GM12865 (cell line): ENCODE measurements at regions not wholly inside any gene's neighbourhood (a gene's known extent, or its start where the extent isn't known, plus 50 kb on each side); places are given as distances from the start of the nearest gene placed in this dataset.

Experiments
- DNase-seq: peaks from one replicate; pipeline ENCODE4 v3.0.0; 2010; ENCODE audit warnings: low read depth
- H3K4me3 ChIP-seq: 2 replicates; pipeline ENCODE4 v1.5.1; 2011; ENCODE audit warnings: mild to moderate bottlenecking, low read depth, low read length, control low read depth
- TF ChIP-seq, protein P1 (sequence below): IDR thresholded peaks from 2 replicates; pipeline ENCODE4 v1.5.1; 2011; ENCODE audit warnings: low read length, control low read depth, low read depth, inconsistent platforms; ENCODE audit not compliant: insufficient read depth; ENCODE audit errors: missing control alignments

DNA sequence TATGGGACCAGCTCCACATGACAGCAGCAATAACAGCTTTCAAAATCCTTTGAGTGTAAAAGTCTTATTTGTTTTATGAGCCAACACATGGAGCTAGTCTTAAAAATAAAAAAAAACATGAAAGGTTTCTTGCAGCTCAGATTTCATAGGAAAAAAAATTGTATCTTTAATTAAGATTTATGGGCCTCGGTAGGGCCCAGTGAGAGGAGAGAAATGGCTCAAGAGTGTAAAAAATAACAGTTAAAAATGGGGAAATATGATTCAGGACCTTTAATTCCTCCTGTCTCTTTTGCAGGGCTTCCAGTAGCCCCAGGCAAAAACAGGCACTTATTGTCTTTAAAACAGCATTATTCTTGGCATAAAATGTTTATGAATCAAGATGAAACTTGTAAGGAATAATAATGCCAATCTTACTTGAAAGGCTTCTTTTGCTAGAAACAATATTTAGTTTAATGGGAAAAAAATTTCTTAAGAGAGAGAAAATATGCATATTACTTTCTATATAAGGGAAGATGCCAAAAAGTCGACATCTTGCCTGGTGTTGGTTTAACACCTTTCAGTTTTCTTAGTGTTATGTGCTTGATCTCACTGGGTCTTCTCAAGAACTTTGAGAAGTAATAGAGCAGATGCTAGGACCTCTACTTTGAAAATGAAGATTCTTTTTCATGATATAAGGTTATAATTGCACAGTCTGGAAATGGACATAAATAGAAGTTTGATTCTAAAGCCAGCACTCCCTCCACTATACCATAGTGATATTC, 71.3 kb upstream of the SETBP1 start:
- H3K4me3 ChIP-seq, result no peak overlapping the region
- no peak for DNase-seq
- TF ChIP-seq, protein P1, sequence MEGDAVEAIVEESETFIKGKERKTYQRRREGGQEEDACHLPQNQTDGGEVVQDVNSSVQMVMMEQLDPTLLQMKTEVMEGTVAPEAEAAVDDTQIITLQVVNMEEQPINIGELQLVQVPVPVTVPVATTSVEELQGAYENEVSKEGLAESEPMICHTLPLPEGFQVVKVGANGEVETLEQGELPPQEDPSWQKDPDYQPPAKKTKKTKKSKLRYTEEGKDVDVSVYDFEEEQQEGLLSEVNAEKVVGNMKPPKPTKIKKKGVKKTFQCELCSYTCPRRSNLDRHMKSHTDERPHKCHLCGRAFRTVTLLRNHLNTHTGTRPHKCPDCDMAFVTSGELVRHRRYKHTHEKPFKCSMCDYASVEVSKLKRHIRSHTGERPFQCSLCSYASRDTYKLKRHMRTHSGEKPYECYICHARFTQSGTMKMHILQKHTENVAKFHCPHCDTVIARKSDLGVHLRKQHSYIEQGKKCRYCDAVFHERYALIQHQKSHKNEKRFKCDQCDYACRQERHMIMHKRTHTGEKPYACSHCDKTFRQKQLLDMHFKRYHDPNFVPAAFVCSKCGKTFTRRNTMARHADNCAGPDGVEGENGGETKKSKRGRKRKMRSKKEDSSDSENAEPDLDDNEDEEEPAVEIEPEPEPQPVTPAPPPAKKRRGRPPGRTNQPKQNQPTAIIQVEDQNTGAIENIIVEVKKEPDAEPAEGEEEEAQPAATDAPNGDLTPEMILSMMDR, result no peak

- TF ChIP-seq, protein P1, result no peak
- DNase-seq, result no peak
- H3K4me3 ChIP-seq, result no peak overlapping the region
Measured at GRCh38 chr18:44620812-44621211, 59.9 kb upstream of the SETBP1 start.

- no peak for DNase-seq
- TF ChIP-seq, protein P1, result no peak
- no peak overlapping the region for H3K4me3 ChIP-seq
Measured at GRCh38 chr18:44624052-44624451, 56.6 kb upstream of the SETBP1 start.

- TF ChIP-seq, protein P1, result no peak
Measured at GRCh38 chr18:44625386-44625785, 55.3 kb upstream of the SETBP1 start.

GRCh38 chr18:44626236-44626635, 54.5 kb upstream of the SETBP1 start:
- DNase-seq, result no peak
- TF ChIP-seq, protein P1, result no peak
- no peak overlapping the region for H3K4me3 ChIP-seq

More at GRCh38 chr18:44625386-44625785, 55.3 kb upstream of the SETBP1 start:
- H3K4me3 ChIP-seq, result no peak overlapping the region
- no peak for DNase-seq

GRCh38 chr18:44626807-44627206, 53.9 kb upstream of the SETBP1 start:
- TF ChIP-seq, protein P1, result no peak
- no peak for DNase-seq
- H3K4me3 ChIP-seq, result no peak overlapping the region

GRCh38 chr18:44627280-44627679, 53.4 kb upstream of the SETBP1 start:
- TF ChIP-seq, protein P1, result no peak
- DNase-seq, result no peak
- no peak overlapping the region for H3K4me3 ChIP-seq
